Loucy (cell line): ENCODE measurements at regions not wholly inside any gene's neighbourhood (a gene's known extent, or its start where the extent isn't known, plus 50 kb on each side); places are given as distances from the start of the nearest gene placed in this dataset.

ENCODE experiments used
- CTCF ChIP-seq: fragments of 200-600 bp; sonication (generic); conservative IDR thresholded peaks from 2 replicates; pipeline ENCODE4 v1.5.1; 2014; ENCODE audit warnings: mild to moderate bottlenecking, antibody characterized with exemption, low read length
- EZH2phosphoT487 ChIP-seq: fragments of 200-600 bp; IDR thresholded peaks from 2 replicates; pipeline ENCODE4 v1.6.1; 2018; ENCODE audit warnings: antibody characterized with exemption, mild to moderate bottlenecking, moderate library complexity, borderline replicate concordance

GRCh38 chr17:34442387-34443111 is 79.5 kb upstream of the CCL1 start:
- TF ChIP-seq CTCF (no peak), EZH2phosphoT487 (no peak)
